NT2/D1 (cell line): ENCODE measurements at regions not wholly inside any gene's neighbourhood (a gene's known extent, or its start where the extent isn't known, plus 50 kb on each side); places are given as distances from the start of the nearest gene placed in this dataset.

Experiments used
- YY1 ChIP-seq: IDR thresholded peaks from 2 replicates; pipeline ENCODE4 v1.6.1; 2011; ENCODE audit not compliant: insufficient read length, insufficient read depth
- ZNF274 ChIP-seq: IDR thresholded peaks from 2 replicates; pipeline ENCODE4 v1.6.1; 2011; ENCODE audit warnings: mild to moderate bottlenecking, low read depth, low read length

DNA sequence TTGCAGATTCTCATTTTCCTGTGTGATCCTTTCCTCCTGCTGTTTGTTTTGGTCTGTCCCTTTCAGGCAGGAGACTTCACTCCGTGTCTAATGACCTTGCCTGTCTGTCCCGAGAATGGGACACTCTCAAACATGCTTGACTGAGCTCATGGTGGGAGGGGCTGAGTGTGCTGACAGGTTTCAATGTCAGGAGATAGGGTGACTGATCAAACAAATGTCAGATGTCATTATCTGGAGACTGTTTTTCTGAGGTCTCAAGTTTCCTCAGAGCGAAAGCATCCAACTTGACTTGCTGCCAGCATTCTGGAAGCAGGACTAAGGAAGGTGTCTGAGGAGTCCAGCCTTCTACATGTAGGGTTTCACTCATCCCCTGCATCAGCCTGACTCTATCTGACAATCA lies 228.8 kb upstream of the KIAA1217 start:
- TF ChIP-seq YY1 = no peak
- no peak for TF ChIP-seq ZNF274
